ENCODE measurements at regions not wholly inside any gene's neighbourhood (a gene's known extent, or its start where the extent isn't known, plus 50 kb on each side); places are given as distances from the start of the nearest gene placed in this dataset.

- Mint-ChIP-seq H3K4me1 (ENCODE audit: low read depth) (no peaks in the 10 kb centered on the region), H3K27me3 (peaks cover 3% of the 10 kb centered on the region), H3K27ac (no peak overlapping the region), H3K36me3 (ENCODE audit: low read depth) (no peaks in the 10 kb centered on the region), H3K4me3 (no peak overlapping the region), H3K9me3 (no peaks in the 10 kb centered on the region)
- intact Hi-C loops (cut with micrococcal nuclease) = no loop called here
- ChIA-PET CTCF (no interaction called here), POLR2A (no interaction called here)
- no peak for TF ChIP-seq CTCF (IDR thresholded peaks at IDR 0.05)
- ATAC-seq (no peak), DNase-seq (no peak)
These were observed 189.0 kb downstream of the AACS start for GRCh38 chr12:125254236-125254635.

GRCh38 chr12:125254856-125255255 is 189.6 kb downstream of the AACS start:
- intact Hi-C loops (cut with micrococcal nuclease) = no loop called here

GRCh38 chr12:125255935-125256633 is 190.8 kb downstream of the AACS start:
- TF ChIP-seq CTCF (IDR thresholded peaks at IDR 0.05) = no peak
- ATAC-seq (no peak), DNase-seq (no peak)
- ChIA-PET CTCF (no interaction called here), POLR2A (no interaction called here)
- H3K27ac Mint-ChIP-seq = no peak overlapping the region
- H3K9me3 Mint-ChIP-seq = no peaks in the 10 kb centered on the region
- H3K4me3 Mint-ChIP-seq = no peak overlapping the region
- H3K36me3 Mint-ChIP-seq (ENCODE audit: low read depth) = no peaks in the 10 kb centered on the region
- intact Hi-C loops (cut with micrococcal nuclease) = no loop called here
- peaks cover 1% of the 10 kb centered on the region for H3K27me3 Mint-ChIP-seq
- no peaks in the 10 kb centered on the region for H3K4me1 Mint-ChIP-seq (ENCODE audit: low read depth)

More at GRCh38 chr12:125254856-125255255, 189.6 kb downstream of the AACS start:
- no peaks in the 10 kb centered on the region for H3K9me3 Mint-ChIP-seq
- no peak overlapping the region for H3K4me3 Mint-ChIP-seq
- CTCF ChIA-PET = no interaction called here
- ATAC-seq = no peak
- no peaks in the 10 kb centered on the region for H3K4me1 Mint-ChIP-seq (ENCODE audit: low read depth)
- no peak for TF ChIP-seq CTCF (IDR thresholded peaks at IDR 0.05)
- POLR2A ChIA-PET = no interaction called here
- H3K36me3 Mint-ChIP-seq (ENCODE audit: low read depth) = no peaks in the 10 kb centered on the region
- H3K27me3 Mint-ChIP-seq = peaks cover 3% of the 10 kb centered on the region
- no peak for DNase-seq
- no peak overlapping the region for H3K27ac Mint-ChIP-seq

- POLR2A ChIA-PET = no interaction called here
- intact Hi-C loops (cut with micrococcal nuclease) = no loop called here
These were observed 191.3 kb downstream of the AACS start for GRCh38 chr12:125256634-125256936.

More at GRCh38 chr12:125256634-125256936, 191.3 kb downstream of the AACS start:
- no peak for ATAC-seq
- no peak overlapping the region for H3K4me3 Mint-ChIP-seq
- H3K27me3 Mint-ChIP-seq = peaks cover 1% of the 10 kb centered on the region
- H3K27ac Mint-ChIP-seq = no peak overlapping the region
- DNase-seq = no peak
- CTCF ChIA-PET = no interaction called here
- H3K9me3 Mint-ChIP-seq = no peaks in the 10 kb centered on the region
- no peak for TF ChIP-seq CTCF (IDR thresholded peaks at IDR 0.05)
- H3K4me1 Mint-ChIP-seq (ENCODE audit: low read depth) = no peaks in the 10 kb centered on the region
- no peaks in the 10 kb centered on the region for H3K36me3 Mint-ChIP-seq (ENCODE audit: low read depth)
